ENCODE measurements at regions not wholly inside any gene's neighbourhood (a gene's known extent, or its start where the extent isn't known, plus 50 kb on each side); places are given as distances from the start of the nearest gene placed in this dataset.

GRCh38 chr5:114191441-114191840 lies 170.4 kb upstream of the KCNN2 start (continued):
- TF ChIP-seq REST (IDR thresholded peaks at IDR 0.05; ENCODE audit: unreplicated experiment) = no peak
- no peak for TF ChIP-seq ETS1 (IDR thresholded peaks at IDR 0.05)
- TF ChIP-seq EZH2 (IDR thresholded peaks at IDR 0.05; ENCODE audit: low read depth, unreplicated experiment) = no peak
- no peak for TF ChIP-seq ZNF331 (CRISPR knock-in tag; IDR thresholded peaks at IDR 0.05; ENCODE audit: low read depth)
- no peak for TF ChIP-seq ZNF114 (CRISPR knock-in tag; IDR thresholded peaks at IDR 0.05)
- TF ChIP-seq JUNB (IDR thresholded peaks at IDR 0.05; ENCODE audit: unreplicated experiment) = no peak
- TF ChIP-seq EZH2phosphoT487 (IDR thresholded peaks at IDR 0.05; ENCODE audit: unreplicated experiment) = no peak

- Histone ChIP-seq H2AFZ (no peak overlapping the region), H3F3A (replicated peaks; ENCODE audit: low read depth) (no peaks in the 10 kb centered on the region), H3K4me1 (ENCODE audit: insufficient read depth) (no peaks in the 10 kb centered on the region), H3K79me2 (replicated peaks; ENCODE audit: insufficient read depth) (no peaks in the 10 kb centered on the region), H3K9me2 (ENCODE audit: insufficient read depth) (peaks cover 3% of the 10 kb centered on the region; the same call in 1 of the 2 replicates), H3K27me3 (ENCODE audit: insufficient read depth) (no peaks in the 10 kb centered on the region), H3K4me2 (no peak overlapping the region), H4K20me1 (replicated peaks; ENCODE audit: insufficient read depth) (no peaks in the 10 kb centered on the region), H3K4me3 (no peak overlapping the region), H3K36me3 (ENCODE audit: insufficient read depth) (no peaks in the 10 kb centered on the region), H3K27ac (ENCODE audit: low read depth) (no peak overlapping the region)
- H3K9me3 Mint-ChIP-seq = peaks cover 4% of the 10 kb centered on the region
- no peak for DNase-seq (ENCODE audit: low spot score)
- no peaks in the 10 kb centered on the region for H3K27me3 Mint-ChIP-seq (ENCODE audit: insufficient read depth, low read depth, poor library complexity)
- peaks cover 4% of the 10 kb centered on the region; the same call in 1 of the 3 replicates for H3K36me3 Mint-ChIP-seq (ENCODE audit: low read depth)
- H3K27ac Mint-ChIP-seq = no peak overlapping the region
- H3K4me3 Mint-ChIP-seq = no peak overlapping the region
- no peaks in the 10 kb centered on the region for H3K4me1 Mint-ChIP-seq
- ATAC-seq = no peak
- TF ChIP-seq NANOG (IDR thresholded peaks at IDR 0.05; ENCODE audit: borderline replicate concordance) = no peak
- no peak for TF ChIP-seq EZH2phosphoT487 (IDR thresholded peaks at IDR 0.05; ENCODE audit: unreplicated experiment)
- TF ChIP-seq ETS1 (IDR thresholded peaks at IDR 0.05) = no peak
- no peak for TF ChIP-seq JUNB (IDR thresholded peaks at IDR 0.05; ENCODE audit: unreplicated experiment)
- TF ChIP-seq CTCF (conservative IDR thresholded peaks at IDR 0.05; ENCODE audit: low read depth in 2 of 2) = no peak
- TF ChIP-seq CREB1 (CRISPR knock-in tag; IDR thresholded peaks at IDR 0.05; ENCODE audit: low read depth) = no peak
- TF ChIP-seq ZNF331 (CRISPR knock-in tag; IDR thresholded peaks at IDR 0.05; ENCODE audit: low read depth) = no peak
- TF ChIP-seq POLR2AphosphoS5 (IDR thresholded peaks at IDR 0.05; ENCODE audit: low read depth) = no peak
Observed at GRCh38 chr5:114192108-114192507, 169.8 kb upstream of the KCNN2 start.
